HG03439 (cell line): ENCODE measurements at regions not wholly inside any gene's neighbourhood (a gene's known extent, or its start where the extent isn't known, plus 50 kb on each side); places are given as distances from the start of the nearest gene placed in this dataset.
"Not testable (repeated sequence)": the region's sequence is repeated elsewhere in the genome, so short reads cannot be mapped to it uniquely, and the experiment has no call there.

Experiments
- ATAC-seq: cut with Tn5 transposase; IDR thresholded peaks from one replicate; pipeline ENCODE4 v1.9.1; 2021; ENCODE audit warnings: mild to moderate bottlenecking, moderate library complexity; ENCODE audit not compliant: unreplicated experiment

- ATAC-seq: no peak
Observed at GRCh38 chr5:174571662-174572397, 152.6 kb upstream of the MSX2 start.

GRCh38 chr5:174572591-174572990 lies 151.8 kb upstream of the MSX2 start:
- ATAC-seq: no peak

GRCh38 chr5:174573221-174573994 lies 151.0 kb upstream of the MSX2 start:
- no peak for ATAC-seq

GRCh38 chr5:174575043-174575442 lies 149.3 kb upstream of the MSX2 start:
- no peak for ATAC-seq

- ATAC-seq: no peak
Observed at GRCh38 chr5:174576042-174576441, 148.3 kb upstream of the MSX2 start.

- ATAC-seq: no peak
Observed at GRCh38 chr5:174581479-174581878, 142.9 kb upstream of the MSX2 start.

GRCh38 chr5:174581894-174582293 lies 142.5 kb upstream of the MSX2 start:
- no peak for ATAC-seq

- no peak for ATAC-seq
Observed at GRCh38 chr5:174583071-174583470, 141.3 kb upstream of the MSX2 start.

- ATAC-seq: no peak
Observed at GRCh38 chr5:174585472-174585871, 138.9 kb upstream of the MSX2 start.

GRCh38 chr5:174586163-174586562 lies 138.2 kb upstream of the MSX2 start:
- ATAC-seq: not testable (repeated sequence)

GRCh38 chr5:174589011-174589410 lies 135.4 kb upstream of the MSX2 start:
- no peak for ATAC-seq

GRCh38 chr5:174589599-174589998 lies 134.8 kb upstream of the MSX2 start:
- no peak for ATAC-seq

- no peak for ATAC-seq
Observed at GRCh38 chr5:174590820-174591219, 133.6 kb upstream of the MSX2 start.

- no peak for ATAC-seq
Observed at GRCh38 chr5:174596429-174596828, 128.0 kb upstream of the MSX2 start.

- ATAC-seq: no peak
Observed at GRCh38 chr5:174599992-174600391, 124.4 kb upstream of the MSX2 start.

- ATAC-seq: no peak
Observed at GRCh38 chr5:174601946-174602345, 122.4 kb upstream of the MSX2 start.

- ATAC-seq: no peak
Observed at GRCh38 chr5:174606153-174606552, 118.2 kb upstream of the MSX2 start.

- no peak for ATAC-seq
Observed at GRCh38 chr5:174606646-174607045, 117.7 kb upstream of the MSX2 start.

- no peak for ATAC-seq
Observed at GRCh38 chr5:174607205-174607604, 117.2 kb upstream of the MSX2 start.

GRCh38 chr5:174607916-174608315 lies 116.5 kb upstream of the MSX2 start:
- no peak for ATAC-seq

GRCh38 chr5:174608631-174609097 lies 115.7 kb upstream of the MSX2 start:
- ATAC-seq: no peak

- no peak for ATAC-seq
Observed at GRCh38 chr5:174609116-174609515, 115.3 kb upstream of the MSX2 start.
